Effector memory CD8-positive, alpha-beta T cell (primary cell): ENCODE measurements at regions not wholly inside any gene's neighbourhood (a gene's known extent, or its start where the extent isn't known, plus 50 kb on each side); places are given as distances from the start of the nearest gene placed in this dataset.

Experiments
- ATAC-seq: fragments of 150-1000 bp; cut with Tn5 transposase; replicated peaks from 2 replicates; pipeline ENCODE4 v1.10.0; 2021; ENCODE audit warnings: mild to moderate bottlenecking, moderate library complexity
- DNase-seq, 3 experiments: peaks; one replicate each; pipeline ENCODE4 v3.0.0; 2021
- H3K27ac Mint-ChIP-seq, 2 donors: one replicate each; pipeline ENCODE4 v1.8.0; 2022; ENCODE audit warnings: mild to moderate bottlenecking in 2 of 2, mixed read lengths in 2 of 2, moderate library complexity in 2 of 2
- H3K27me3 Mint-ChIP-seq, 2 donors: one replicate each; pipeline ENCODE4 v1.8.0; 2022; ENCODE audit warnings: mixed read lengths in 2 of 2
- H3K36me3 Mint-ChIP-seq: one replicate; pipeline ENCODE4 v1.8.0; 2022; ENCODE audit warnings: mild to moderate bottlenecking, moderate library complexity, mixed read lengths; ENCODE audit not compliant: insufficient read depth
- H3K4me1 Mint-ChIP-seq, 2 donors: one replicate each; pipeline ENCODE4 v1.8.0; 2022; ENCODE audit warnings: low read depth in 2 of 2, mixed read lengths in 2 of 2
- H3K4me3 Mint-ChIP-seq, 2 donors: one replicate each; pipeline ENCODE4 v1.8.0; 2022; ENCODE audit warnings: mild to moderate bottlenecking in 2 of 2, mixed read lengths in 2 of 2, moderate library complexity in 2 of 2
- H3K9me3 Mint-ChIP-seq, 2 donors: one replicate each; pipeline ENCODE4 v1.8.0; 2022; ENCODE audit warnings: mixed read lengths in 2 of 2

- no peak overlapping the region for H3K27ac Mint-ChIP-seq
- no peaks in the 10 kb centered on the region for H3K9me3 Mint-ChIP-seq
- H3K4me3 Mint-ChIP-seq = no peak overlapping the region
- no peaks in the 10 kb centered on the region for H3K4me1 Mint-ChIP-seq
- ATAC-seq = no peak
- H3K27me3 Mint-ChIP-seq = no peaks in the 10 kb centered on the region
- no peak for DNase-seq
- H3K36me3 Mint-ChIP-seq = no peaks in the 10 kb centered on the region
Observed at GRCh38 chr2:217186668-217187159, 326.9 kb upstream of the TNP1 start.

- ATAC-seq (no peak), DNase-seq (no peak)
- no peaks in the 10 kb centered on the region for H3K36me3 Mint-ChIP-seq
- no peak overlapping the region for H3K4me3 Mint-ChIP-seq
- no peaks in the 10 kb centered on the region for H3K9me3 Mint-ChIP-seq
- no peak overlapping the region for H3K27ac Mint-ChIP-seq
- no peaks in the 10 kb centered on the region for H3K27me3 Mint-ChIP-seq
- no peaks in the 10 kb centered on the region for H3K4me1 Mint-ChIP-seq
Observed at GRCh38 chr2:217186152-217186551, 326.3 kb upstream of the TNP1 start.

GRCh38 chr2:217185265-217185995 lies 325.6 kb upstream of the TNP1 start:
- no peak for DNase-seq
- H3K4me3 Mint-ChIP-seq = no peak overlapping the region
- ATAC-seq = no peak
- no peak overlapping the region for H3K27ac Mint-ChIP-seq
- H3K4me1 Mint-ChIP-seq = no peaks in the 10 kb centered on the region
- H3K27me3 Mint-ChIP-seq = no peaks in the 10 kb centered on the region
- no peaks in the 10 kb centered on the region for H3K9me3 Mint-ChIP-seq
- H3K36me3 Mint-ChIP-seq = no peaks in the 10 kb centered on the region

- H3K27ac Mint-ChIP-seq = no peak overlapping the region
- no peaks in the 10 kb centered on the region for H3K4me1 Mint-ChIP-seq
- DNase-seq (no peak), ATAC-seq (no peak)
- H3K4me3 Mint-ChIP-seq = no peak overlapping the region
- no peaks in the 10 kb centered on the region for H3K27me3 Mint-ChIP-seq
- H3K36me3 Mint-ChIP-seq = no peaks in the 10 kb centered on the region
- H3K9me3 Mint-ChIP-seq = no peaks in the 10 kb centered on the region
Observed at GRCh38 chr2:217184242-217184641, 324.4 kb upstream of the TNP1 start.

GRCh38 chr2:217183471-217183870 lies 323.6 kb upstream of the TNP1 start:
- Mint-ChIP-seq H3K27ac (no peak overlapping the region), H3K36me3 (no peaks in the 10 kb centered on the region), H3K9me3 (no peaks in the 10 kb centered on the region), H3K4me1 (no peaks in the 10 kb centered on the region), H3K4me3 (no peak overlapping the region), H3K27me3 (no peaks in the 10 kb centered on the region)
- ATAC-seq = no peak
- no peak for DNase-seq

GRCh38 chr2:217182926-217183325 lies 323.1 kb upstream of the TNP1 start:
- DNase-seq (no peak), ATAC-seq (no peak)
- Mint-ChIP-seq H3K4me1 (no peaks in the 10 kb centered on the region), H3K27ac (no peak overlapping the region), H3K27me3 (no peaks in the 10 kb centered on the region), H3K4me3 (no peak overlapping the region), H3K9me3 (no peaks in the 10 kb centered on the region), H3K36me3 (no peaks in the 10 kb centered on the region)

- H3K9me3 Mint-ChIP-seq = no peaks in the 10 kb centered on the region
- H3K4me3 Mint-ChIP-seq = no peak overlapping the region
- DNase-seq (no peak), ATAC-seq (no peak)
- no peaks in the 10 kb centered on the region for H3K27me3 Mint-ChIP-seq
- H3K27ac Mint-ChIP-seq = no peak overlapping the region
- no peaks in the 10 kb centered on the region for H3K4me1 Mint-ChIP-seq
- no peaks in the 10 kb centered on the region for H3K36me3 Mint-ChIP-seq
Observed at GRCh38 chr2:217181512-217181911, 321.6 kb upstream of the TNP1 start.

GRCh38 chr2:217179854-217180253 lies 320.0 kb upstream of the TNP1 start:
- ATAC-seq (no peak), DNase-seq (no peak)
- no peaks in the 10 kb centered on the region for H3K4me1 Mint-ChIP-seq
- no peaks in the 10 kb centered on the region for H3K36me3 Mint-ChIP-seq
- H3K9me3 Mint-ChIP-seq = no peaks in the 10 kb centered on the region
- no peaks in the 10 kb centered on the region for H3K27me3 Mint-ChIP-seq
- no peak overlapping the region for H3K27ac Mint-ChIP-seq
- H3K4me3 Mint-ChIP-seq = no peak overlapping the region

- Mint-ChIP-seq H3K36me3 (no peaks in the 10 kb centered on the region), H3K4me1 (no peaks in the 10 kb centered on the region), H3K4me3 (no peak overlapping the region), H3K9me3 (no peaks in the 10 kb centered on the region), H3K27ac (no peak overlapping the region), H3K27me3 (no peaks in the 10 kb centered on the region)
- ATAC-seq = no peak
- no peak for DNase-seq
Observed at GRCh38 chr2:217178341-217178740, 318.5 kb upstream of the TNP1 start.

- no peaks in the 10 kb centered on the region for H3K9me3 Mint-ChIP-seq
- no peak for ATAC-seq
- H3K36me3 Mint-ChIP-seq = no peaks in the 10 kb centered on the region
Observed at GRCh38 chr2:217177720-217178119, 317.9 kb upstream of the TNP1 start.

GRCh38 chr2:217171874-217172273 lies 312.0 kb upstream of the TNP1 start:
- no peak overlapping the region for H3K4me3 Mint-ChIP-seq
- peaks cover 0 to 4% of the 10 kb centered on the region in 2 donors for H3K27me3 Mint-ChIP-seq
- no peaks in the 10 kb centered on the region for H3K4me1 Mint-ChIP-seq
- DNase-seq = no peak
- peaks cover 0 to 4% of the 10 kb centered on the region in 2 donors for H3K9me3 Mint-ChIP-seq
- ATAC-seq = no peak
- H3K36me3 Mint-ChIP-seq = no peaks in the 10 kb centered on the region
- no peak overlapping the region for H3K27ac Mint-ChIP-seq

More at GRCh38 chr2:217177720-217178119, 317.9 kb upstream of the TNP1 start:
- DNase-seq = no peak
- H3K27me3 Mint-ChIP-seq = no peaks in the 10 kb centered on the region
- H3K4me3 Mint-ChIP-seq = no peak overlapping the region
- H3K4me1 Mint-ChIP-seq = no peaks in the 10 kb centered on the region
- no peak overlapping the region for H3K27ac Mint-ChIP-seq

- H3K36me3 Mint-ChIP-seq = no peaks in the 10 kb centered on the region
- ATAC-seq = no peak
- H3K27ac Mint-ChIP-seq = no peak overlapping the region
- no peak overlapping the region for H3K4me3 Mint-ChIP-seq
- H3K4me1 Mint-ChIP-seq = no peaks in the 10 kb centered on the region
- DNase-seq = no peak
- H3K9me3 Mint-ChIP-seq = peaks cover 0 to 9% of the 10 kb centered on the region in 2 donors
- H3K27me3 Mint-ChIP-seq = peaks cover 0 to 4% of the 10 kb centered on the region in 2 donors
Observed at GRCh38 chr2:217168496-217168895, 308.6 kb upstream of the TNP1 start.

- ATAC-seq (no peak), DNase-seq (no peak)
- H3K9me3 Mint-ChIP-seq = peaks cover 0 to 9% of the 10 kb centered on the region in 2 donors
- no peak overlapping the region for H3K4me3 Mint-ChIP-seq
- no peak overlapping the region for H3K27ac Mint-ChIP-seq
- H3K4me1 Mint-ChIP-seq = no peaks in the 10 kb centered on the region
- H3K36me3 Mint-ChIP-seq = no peaks in the 10 kb centered on the region
- peaks cover 0 to 4% of the 10 kb centered on the region in 2 donors for H3K27me3 Mint-ChIP-seq
Observed at GRCh38 chr2:217167531-217167930, 307.7 kb upstream of the TNP1 start.

GRCh38 chr2:217166241-217166850 lies 306.5 kb upstream of the TNP1 start:
- Mint-ChIP-seq H3K27me3 (peaks cover 0 to 7% of the 10 kb centered on the region in 2 donors), H3K27ac (no peak overlapping the region), H3K4me1 (peaks cover 0 to 1% of the 10 kb centered on the region in 2 donors), H3K9me3 (peaks cover 0 to 7% of the 10 kb centered on the region in 2 donors), H3K36me3 (no peaks in the 10 kb centered on the region), H3K4me3 (no peak overlapping the region)
- DNase-seq (no peak), ATAC-seq (no peak)
